ENCODE measurements at regions not wholly inside any gene's neighbourhood (a gene's known extent, or its start where the extent isn't known, plus 50 kb on each side); places are given as distances from the start of the nearest gene placed in this dataset.

DNA sequence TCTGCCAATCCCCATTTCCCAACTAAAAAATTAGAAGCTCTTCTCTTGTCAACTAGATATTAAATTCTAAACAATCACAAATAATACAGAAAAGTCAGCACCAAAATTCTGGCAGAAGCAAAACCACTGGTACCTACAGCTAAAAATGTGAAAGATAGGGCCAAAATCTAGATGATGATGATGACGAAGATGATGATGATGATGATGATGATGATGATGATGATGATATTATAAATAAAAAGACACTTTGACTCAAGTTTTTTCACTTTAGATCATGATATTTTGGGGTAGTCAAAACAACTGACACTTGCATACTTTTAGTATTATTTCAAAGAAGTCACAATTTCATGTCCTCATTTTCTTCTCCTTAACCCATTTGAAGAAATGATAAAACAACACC lies 470.1 kb upstream of the NR2F2 start:
- TF ChIP-seq FOXP2 (optimal IDR thresholded peaks at IDR 0.05; ENCODE audit: borderline replicate concordance, extremely low read depth, extremely low read length, insufficient read depth): no peak
- no peak for TF ChIP-seq TAF1 (IDR thresholded peaks at IDR 0.05; ENCODE audit: borderline replicate concordance, insufficient read depth, low read length)
- no peak for TF ChIP-seq POLR2AphosphoS5 (IDR thresholded peaks at IDR 0.05; ENCODE audit: low read depth, low read length)
- no peak for TF ChIP-seq SIN3A (IDR thresholded peaks at IDR 0.05; ENCODE audit: borderline replicate concordance, insufficient read depth, low read length)

DNA sequence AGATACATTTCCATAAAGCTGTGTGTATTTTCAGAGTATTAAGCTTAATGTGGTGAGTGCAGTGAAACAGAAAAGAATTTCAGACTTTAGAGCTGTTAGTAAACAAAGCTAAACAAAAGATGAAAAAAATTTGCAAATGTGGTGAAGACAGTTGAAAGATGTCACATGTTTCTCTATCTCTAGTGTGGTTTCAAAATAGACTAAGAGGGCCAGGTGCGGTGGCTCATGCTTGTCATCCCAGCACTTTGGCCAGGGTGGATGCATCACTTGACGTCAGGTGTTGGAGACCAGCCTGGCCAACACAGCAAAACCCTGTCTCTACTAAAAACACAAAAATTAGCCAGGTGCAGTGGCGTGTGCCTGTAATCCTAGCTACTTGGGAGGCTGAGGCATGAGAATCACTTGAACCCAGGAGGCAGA lies 466.0 kb upstream of the NR2F2 start:
- TF ChIP-seq TAF1 (IDR thresholded peaks at IDR 0.05; ENCODE audit: borderline replicate concordance, insufficient read depth, low read length): no peak

DNA sequence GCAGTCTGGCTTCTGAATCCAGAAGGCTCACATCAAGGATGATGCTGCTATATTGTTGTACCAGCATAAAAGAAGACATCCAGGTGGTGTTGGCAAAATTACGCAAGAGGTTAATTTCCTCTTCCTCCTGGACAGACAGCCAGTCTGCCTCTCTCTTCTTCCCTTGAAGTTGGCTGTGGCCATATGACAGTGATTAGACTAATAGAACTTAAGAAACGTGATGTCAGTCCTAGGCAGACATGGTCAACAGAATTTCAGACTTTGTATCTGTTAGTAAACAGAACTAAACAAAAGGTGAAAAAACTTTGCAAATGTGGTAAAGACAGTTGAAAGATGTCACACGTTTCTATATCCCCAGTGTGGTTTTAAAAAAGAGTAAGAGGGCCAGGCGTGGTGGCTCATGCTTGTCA lies 465.2 kb upstream of the NR2F2 start:
- TF ChIP-seq, protein P1, sequence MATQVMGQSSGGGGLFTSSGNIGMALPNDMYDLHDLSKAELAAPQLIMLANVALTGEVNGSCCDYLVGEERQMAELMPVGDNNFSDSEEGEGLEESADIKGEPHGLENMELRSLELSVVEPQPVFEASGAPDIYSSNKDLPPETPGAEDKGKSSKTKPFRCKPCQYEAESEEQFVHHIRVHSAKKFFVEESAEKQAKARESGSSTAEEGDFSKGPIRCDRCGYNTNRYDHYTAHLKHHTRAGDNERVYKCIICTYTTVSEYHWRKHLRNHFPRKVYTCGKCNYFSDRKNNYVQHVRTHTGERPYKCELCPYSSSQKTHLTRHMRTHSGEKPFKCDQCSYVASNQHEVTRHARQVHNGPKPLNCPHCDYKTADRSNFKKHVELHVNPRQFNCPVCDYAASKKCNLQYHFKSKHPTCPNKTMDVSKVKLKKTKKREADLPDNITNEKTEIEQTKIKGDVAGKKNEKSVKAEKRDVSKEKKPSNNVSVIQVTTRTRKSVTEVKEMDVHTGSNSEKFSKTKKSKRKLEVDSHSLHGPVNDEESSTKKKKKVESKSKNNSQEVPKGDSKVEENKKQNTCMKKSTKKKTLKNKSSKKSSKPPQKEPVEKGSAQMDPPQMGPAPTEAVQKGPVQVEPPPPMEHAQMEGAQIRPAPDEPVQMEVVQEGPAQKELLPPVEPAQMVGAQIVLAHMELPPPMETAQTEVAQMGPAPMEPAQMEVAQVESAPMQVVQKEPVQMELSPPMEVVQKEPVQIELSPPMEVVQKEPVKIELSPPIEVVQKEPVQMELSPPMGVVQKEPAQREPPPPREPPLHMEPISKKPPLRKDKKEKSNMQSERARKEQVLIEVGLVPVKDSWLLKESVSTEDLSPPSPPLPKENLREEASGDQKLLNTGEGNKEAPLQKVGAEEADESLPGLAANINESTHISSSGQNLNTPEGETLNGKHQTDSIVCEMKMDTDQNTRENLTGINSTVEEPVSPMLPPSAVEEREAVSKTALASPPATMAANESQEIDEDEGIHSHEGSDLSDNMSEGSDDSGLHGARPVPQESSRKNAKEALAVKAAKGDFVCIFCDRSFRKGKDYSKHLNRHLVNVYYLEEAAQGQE (IDR thresholded peaks at IDR 0.05; ENCODE audit: insufficient read depth in 1 of 2, low read depth in 2 of 2, low read length in 2 of 2): no peak
- TF ChIP-seq TAF1 (IDR thresholded peaks at IDR 0.05; ENCODE audit: borderline replicate concordance, insufficient read depth, low read length) (no peak), POLR2AphosphoS5 (IDR thresholded peaks at IDR 0.05; ENCODE audit: low read depth, low read length) (no peak), FOXP2 (optimal IDR thresholded peaks at IDR 0.05; ENCODE audit: borderline replicate concordance, extremely low read depth, extremely low read length, insufficient read depth) (no peak), SIN3A (IDR thresholded peaks at IDR 0.05; ENCODE audit: borderline replicate concordance, insufficient read depth, low read length) (no peak)

DNA sequence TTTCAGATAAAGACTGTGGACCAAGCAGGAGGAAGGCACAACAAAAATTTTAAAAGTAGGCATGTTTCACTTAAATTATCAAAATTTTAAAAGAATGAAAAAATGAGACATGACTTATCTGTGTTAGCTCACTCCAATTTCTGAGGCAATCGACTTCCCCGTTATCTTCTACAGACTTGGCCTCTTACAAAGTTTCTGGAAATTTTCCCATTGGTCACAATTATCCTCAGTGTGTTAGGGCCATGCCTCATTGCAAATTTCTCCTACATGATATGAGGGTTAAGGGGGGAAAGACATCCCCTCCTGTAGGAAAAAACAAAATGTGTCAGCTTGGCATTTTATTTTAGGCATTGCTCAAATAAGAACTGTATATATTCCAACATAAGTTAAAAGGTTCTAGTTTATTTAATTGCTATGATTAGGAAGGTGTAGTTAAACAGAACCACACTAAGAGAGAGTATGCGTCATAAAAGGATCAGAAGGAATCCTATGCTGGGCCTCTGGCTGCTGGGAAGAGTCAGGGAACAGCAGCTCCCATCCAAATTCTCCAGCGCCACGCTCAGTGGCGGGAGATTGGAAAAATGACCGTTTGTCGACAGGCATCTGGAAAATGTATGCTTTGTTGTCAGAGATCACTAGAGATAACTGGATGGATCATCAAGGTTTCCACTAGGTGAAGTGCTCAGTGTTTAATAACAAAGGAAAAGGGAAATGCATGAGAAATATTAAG lies 463.6 kb upstream of the NR2F2 start:
- TF ChIP-seq TAF1 (IDR thresholded peaks at IDR 0.05; ENCODE audit: borderline replicate concordance, insufficient read depth, low read length): no peak
- no peak for TF ChIP-seq FOXP2 (optimal IDR thresholded peaks at IDR 0.05; ENCODE audit: borderline replicate concordance, extremely low read depth, extremely low read length, insufficient read depth)
- TF ChIP-seq, protein P1 (IDR thresholded peaks at IDR 0.05; ENCODE audit: insufficient read depth in 1 of 2, low read depth in 2 of 2, low read length in 2 of 2): no peak
- no peak for TF ChIP-seq SIN3A (IDR thresholded peaks at IDR 0.05; ENCODE audit: borderline replicate concordance, insufficient read depth, low read length)
- TF ChIP-seq POLR2AphosphoS5 (IDR thresholded peaks at IDR 0.05; ENCODE audit: low read depth, low read length): no peak

DNA sequence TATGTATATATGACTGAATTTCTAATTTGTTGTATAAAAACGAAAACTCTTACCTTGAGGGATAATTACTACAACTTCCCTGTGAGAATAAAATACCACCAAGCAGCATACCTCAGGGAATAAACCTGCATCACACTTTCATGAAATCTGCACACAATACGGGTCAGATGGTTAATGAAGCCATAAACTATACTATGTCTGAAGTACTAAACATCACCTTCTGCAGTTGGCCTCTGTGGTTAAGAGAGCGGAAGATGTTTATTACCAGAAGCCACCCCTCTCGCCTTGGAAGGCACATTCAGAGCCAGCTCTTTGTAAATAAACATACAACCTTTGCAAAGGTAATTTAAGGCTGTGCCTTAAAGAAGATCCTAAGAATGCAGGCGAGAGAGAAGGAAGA lies 462.1 kb upstream of the NR2F2 start:
- no peak for TF ChIP-seq TAF1 (IDR thresholded peaks at IDR 0.05; ENCODE audit: borderline replicate concordance, insufficient read depth, low read length)
- TF ChIP-seq, protein P1 (IDR thresholded peaks at IDR 0.05; ENCODE audit: insufficient read depth in 1 of 2, low read depth in 2 of 2, low read length in 2 of 2): no peak
- no peak for TF ChIP-seq POLR2AphosphoS5 (IDR thresholded peaks at IDR 0.05; ENCODE audit: low read depth, low read length)
- no peak for TF ChIP-seq SIN3A (IDR thresholded peaks at IDR 0.05; ENCODE audit: borderline replicate concordance, insufficient read depth, low read length)
- TF ChIP-seq FOXP2 (optimal IDR thresholded peaks at IDR 0.05; ENCODE audit: borderline replicate concordance, extremely low read depth, extremely low read length, insufficient read depth): no peak

DNA sequence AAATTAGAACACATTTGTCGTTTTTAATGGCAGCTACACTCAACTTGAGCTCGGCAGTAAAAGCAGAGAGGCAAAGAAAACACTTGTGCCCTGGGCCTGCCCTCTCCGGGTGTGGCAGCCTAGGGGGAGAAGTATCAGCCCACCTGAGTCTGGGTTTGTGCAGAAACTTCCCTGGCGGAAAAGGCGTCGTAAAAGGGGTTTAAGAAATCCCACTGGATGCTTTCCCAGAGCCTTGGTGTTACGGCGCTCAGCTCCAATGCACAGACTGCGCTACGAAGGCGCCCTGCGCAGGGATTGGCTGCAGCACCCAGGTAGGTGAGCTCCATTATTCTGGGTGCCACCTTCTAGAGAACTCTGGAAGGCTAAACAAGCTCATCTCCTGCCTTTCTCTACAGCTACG lies 461.5 kb upstream of the NR2F2 start:
- TF ChIP-seq TAF1 (IDR thresholded peaks at IDR 0.05; ENCODE audit: borderline replicate concordance, insufficient read depth, low read length): no peak
- TF ChIP-seq, protein P1 (IDR thresholded peaks at IDR 0.05; ENCODE audit: insufficient read depth in 1 of 2, low read depth in 2 of 2, low read length in 2 of 2): no peak
- no peak for TF ChIP-seq POLR2AphosphoS5 (IDR thresholded peaks at IDR 0.05; ENCODE audit: low read depth, low read length)
- no peak for TF ChIP-seq FOXP2 (optimal IDR thresholded peaks at IDR 0.05; ENCODE audit: borderline replicate concordance, extremely low read depth, extremely low read length, insufficient read depth)
- TF ChIP-seq SIN3A (IDR thresholded peaks at IDR 0.05; ENCODE audit: borderline replicate concordance, insufficient read depth, low read length): no peak

All from PFSK-1 (cell line).